GM21529 (cell line): ENCODE measurements at regions not wholly inside any gene's neighbourhood (a gene's known extent, or its start where the extent isn't known, plus 50 kb on each side); places are given as distances from the start of the nearest gene placed in this dataset.
"Not testable (repeated sequence)": the region's sequence is repeated elsewhere in the genome, so short reads cannot be mapped to it uniquely, and the experiment has no call there.

ENCODE experiments used
- ATAC-seq: cut with Tn5 transposase; IDR thresholded peaks from one replicate; pipeline ENCODE4 v1.9.1; 2021; ENCODE audit not compliant: unreplicated experiment

DNA sequence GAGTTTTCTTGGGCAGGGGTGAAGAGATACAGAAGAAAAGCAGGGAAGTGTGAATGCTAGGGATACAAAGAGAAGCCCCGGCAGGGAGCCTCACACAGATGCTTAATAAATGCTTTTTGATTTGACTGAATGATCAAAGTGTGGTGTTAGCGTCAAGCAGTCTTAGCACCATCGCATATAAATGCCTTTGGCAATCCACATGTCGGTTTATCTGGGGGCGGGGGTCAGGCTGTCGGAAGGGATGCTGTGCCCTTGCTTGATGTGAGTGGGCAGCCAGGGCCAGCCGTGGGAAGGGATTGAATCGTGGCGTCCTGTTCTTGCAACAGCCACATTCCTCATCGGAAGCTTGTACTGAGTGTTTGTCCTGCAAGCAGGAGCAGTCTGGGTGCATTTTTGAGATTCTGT, 173.1 kb downstream of the LACC1 start:
- ATAC-seq, result no peak

DNA sequence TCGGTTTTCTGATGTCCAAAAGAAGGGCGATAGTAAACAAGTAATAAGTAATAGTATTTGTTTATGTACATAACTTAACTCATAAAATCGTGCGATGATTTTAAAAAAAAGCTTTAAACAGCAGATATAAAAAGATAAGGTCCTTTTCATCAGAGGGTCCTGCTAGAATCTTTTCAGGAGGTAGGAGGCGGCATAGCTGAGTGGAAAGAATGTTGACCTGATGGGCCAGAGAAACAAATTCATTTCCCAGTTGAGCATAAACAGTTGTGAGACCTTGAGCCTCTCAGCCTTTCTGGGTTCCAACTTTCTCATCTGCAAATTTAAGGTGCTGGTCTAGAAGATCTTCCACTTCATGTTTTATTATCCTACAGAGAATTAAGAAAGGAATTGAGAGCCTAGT, 173.5 kb downstream of the LACC1 start:
- no peak for ATAC-seq

DNA sequence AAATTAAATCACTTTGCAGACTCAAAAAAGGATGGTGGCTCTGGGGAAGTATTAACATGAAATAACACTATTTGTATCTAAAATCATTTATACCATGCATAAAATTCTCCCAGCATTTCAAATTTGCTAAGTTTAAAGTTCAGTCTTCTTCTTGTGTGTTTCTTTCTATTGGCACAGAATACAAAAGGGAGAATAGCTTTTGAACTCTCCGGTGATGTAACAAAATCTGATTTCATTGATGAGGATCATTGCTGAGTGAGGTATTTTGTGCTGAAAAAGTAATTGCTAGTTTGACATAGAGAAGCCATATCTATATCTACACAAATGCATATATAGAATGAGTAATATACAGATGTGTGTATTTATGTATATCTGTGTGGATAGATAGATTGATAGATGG, 174.8 kb downstream of the LACC1 start:
- no peak for ATAC-seq

DNA sequence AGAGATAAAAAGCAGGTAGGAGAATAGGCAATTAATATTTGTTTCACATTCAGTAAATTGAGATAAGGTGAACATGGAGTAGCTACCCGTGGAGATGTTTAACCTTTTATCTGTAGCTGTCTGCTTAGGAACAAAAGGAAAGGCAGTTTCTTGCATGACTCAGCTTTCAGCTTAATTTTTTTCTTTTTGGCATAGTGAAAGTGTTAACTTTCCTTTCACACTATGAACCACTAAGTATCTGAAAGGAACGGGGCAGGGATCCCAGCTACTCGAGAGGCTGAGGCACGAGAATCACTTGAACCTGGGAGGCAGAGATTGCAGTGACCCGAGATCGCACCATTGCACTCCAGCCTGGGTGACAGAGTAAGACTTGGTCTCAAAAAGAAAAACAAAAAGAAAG, 176.0 kb downstream of the LACC1 start:
- not testable (repeated sequence) for ATAC-seq

DNA sequence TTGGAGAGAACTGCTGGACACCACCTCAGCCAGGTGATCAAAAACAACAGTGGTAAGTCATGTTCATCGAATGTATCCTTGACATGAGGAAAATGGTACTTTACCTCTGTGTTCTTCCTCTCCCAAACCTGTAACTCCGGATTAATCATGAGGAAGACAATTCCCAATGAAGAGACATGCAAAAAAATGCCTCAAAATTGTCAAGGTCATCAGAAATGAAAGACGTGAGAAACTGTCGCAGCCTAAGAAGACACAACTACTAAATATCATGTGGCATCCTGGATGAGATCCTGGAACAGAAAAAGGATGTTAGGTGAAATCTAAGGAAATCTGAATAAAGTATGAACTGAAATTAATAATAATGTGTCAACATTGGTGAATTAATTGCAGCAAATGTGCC, 178.4 kb downstream of the LACC1 start:
- ATAC-seq, result no peak

DNA sequence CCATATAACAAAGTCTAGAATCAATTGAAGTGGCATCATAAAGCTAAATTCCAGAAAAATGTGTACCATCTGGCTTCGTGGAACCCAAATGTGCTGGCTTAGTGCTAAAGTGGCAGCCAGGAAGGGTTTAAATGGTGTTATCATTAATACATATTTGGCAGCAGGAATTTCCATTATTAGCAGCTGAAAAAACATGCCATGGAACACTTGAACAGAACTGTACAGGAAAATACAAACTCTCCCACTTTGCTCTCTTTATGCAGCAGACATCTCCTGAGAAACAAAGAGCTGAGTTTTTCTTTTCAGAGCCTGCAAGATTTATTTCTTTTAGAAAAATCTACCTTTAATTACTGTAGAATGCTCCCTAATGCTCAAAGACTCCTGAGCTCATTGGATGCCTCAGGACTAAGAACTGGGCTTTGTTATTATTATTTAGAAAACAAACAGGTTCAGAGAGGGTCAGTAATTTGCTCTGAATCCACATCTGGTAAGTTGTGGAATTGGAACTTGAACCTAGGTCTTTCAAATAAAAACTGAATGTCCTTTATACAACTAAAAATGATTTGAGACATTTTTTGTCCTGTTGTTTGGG, 179.0 kb downstream of the LACC1 start:
- ATAC-seq, result no peak

DNA sequence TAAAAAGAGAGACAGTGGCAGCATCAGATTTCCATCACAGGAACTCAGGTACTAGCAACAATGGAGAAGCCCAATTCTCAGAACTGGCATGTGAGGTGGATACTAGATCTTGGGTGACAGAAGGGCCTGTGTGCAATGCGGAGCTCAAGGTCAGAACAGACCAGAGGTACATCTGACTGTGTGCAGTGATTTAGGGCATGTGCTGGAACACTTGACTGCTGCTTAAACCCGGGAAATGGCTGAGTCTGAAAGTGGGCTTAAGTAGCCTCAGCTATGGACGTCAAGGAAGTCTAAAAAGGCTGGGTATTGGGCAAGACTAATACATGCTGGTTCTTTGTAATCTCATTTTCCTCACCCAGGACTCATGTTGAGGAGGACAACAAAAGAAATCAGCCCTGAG, 182.2 kb downstream of the LACC1 start:
- no peak for ATAC-seq

DNA sequence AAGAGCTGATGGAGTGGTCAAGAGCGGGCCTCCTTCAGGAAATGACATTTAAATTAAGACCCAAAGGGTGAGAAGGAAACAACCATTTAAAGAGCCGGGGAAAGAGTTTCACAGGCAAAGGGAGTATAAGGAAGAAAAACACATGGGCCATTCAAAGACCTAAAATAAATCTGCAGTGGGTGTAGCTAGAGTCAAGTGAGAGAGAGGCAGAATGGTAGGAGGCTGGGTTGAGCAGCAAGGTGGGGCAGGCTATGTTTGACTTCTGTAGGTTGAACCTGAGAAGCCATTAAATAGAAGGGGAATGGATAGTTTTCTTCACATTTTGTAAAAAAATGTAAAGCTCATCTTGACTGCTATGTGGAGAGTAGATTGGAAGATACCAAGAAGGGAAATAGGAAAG, 183.8 kb downstream of the LACC1 start:
- ATAC-seq, result no peak

DNA sequence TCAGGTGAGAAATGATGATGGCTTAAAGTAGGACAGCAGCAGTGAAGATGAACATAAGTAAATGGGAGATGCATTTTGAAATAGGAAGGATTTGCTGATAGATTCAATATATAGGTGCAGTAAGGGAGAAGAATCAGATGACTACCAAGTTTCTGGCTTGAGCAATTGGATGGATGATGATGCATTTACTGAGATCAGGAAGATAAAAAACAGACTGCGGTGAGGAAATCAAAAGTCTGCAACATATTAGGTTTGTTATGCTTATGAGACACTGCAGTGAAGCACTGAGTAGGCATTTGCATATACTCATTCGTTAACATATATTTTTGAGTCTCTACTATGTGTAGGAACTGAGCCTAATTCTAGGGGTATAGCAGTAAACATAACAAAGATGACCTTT, 184.2 kb downstream of the LACC1 start:
- ATAC-seq, result no peak

DNA sequence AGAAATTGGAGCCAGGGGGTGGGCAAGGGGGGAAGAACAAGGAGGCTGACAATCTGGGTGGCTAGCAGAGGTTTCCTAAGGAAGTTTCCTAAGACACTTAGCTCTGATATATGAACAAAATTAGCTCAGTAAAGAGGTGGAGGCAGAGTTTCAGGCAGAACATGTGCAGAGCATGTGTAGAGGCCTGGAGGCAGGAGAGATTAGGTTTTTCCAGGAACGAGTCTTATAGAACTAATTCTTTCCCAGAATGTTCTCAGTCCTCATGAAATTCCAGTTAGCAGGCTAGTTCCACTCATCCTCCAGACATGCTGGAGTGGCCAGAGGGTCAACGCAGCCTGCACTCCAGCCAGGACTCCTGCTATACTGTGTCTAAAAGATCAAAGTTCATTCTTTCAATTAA, 184.7 kb downstream of the LACC1 start:
- ATAC-seq, result no peak

DNA sequence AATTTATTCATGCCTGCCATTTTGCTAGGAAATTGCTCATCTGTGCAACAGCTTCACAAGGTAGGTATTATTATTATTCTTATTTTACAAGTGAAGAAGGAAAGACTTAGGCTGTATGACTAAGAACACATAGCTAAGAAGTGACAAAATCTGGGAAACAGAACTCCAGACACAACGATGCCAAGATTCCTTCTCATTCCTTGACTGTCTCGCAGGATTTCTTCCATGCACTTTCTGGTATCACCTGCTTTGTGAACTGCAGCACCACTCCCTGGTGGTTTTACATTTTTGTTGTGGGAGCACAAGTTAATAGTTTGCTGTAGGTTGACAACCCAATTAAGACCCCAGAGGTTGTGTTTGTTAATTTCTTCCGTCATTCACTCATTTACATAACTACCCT, 188.5 kb downstream of the LACC1 start:
- ATAC-seq, result no peak

DNA sequence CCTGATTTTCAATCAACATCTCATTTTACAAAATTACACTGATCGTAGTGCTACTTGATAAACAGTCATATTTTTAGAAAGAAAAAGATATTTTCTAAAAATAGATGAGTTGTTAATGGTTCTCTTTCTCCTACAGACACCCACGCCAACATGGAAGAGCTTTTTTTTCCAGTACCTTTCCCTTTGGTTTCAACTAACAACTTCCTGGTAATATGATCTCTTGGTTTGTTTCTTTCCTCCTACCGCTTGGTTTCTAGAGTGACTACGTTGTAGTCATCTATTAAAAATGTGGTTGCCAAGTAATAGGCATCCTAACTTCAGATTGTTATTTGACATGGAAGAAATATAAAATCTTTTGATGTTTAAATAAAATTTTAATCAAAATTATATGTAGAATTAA, 189.0 kb downstream of the LACC1 start:
- no peak for ATAC-seq

DNA sequence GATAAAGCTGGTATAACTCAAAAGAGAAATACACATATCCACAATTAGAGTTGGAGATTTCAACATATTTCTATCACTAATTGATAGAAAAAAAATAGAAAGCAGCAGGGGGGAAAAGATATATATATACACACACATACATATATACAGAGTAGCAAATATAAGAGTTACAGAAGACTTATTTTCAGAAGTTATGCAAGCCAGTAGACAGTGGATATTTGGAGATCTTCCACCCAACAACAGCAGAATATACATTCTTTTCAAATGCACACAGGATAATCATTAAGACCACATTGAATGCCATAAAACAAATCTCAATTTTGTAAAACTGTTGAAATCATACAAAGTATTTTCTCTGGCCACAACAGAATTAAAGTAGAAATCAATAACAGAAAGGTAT, 192.8 kb downstream of the LACC1 start:
- ATAC-seq, result no peak

DNA sequence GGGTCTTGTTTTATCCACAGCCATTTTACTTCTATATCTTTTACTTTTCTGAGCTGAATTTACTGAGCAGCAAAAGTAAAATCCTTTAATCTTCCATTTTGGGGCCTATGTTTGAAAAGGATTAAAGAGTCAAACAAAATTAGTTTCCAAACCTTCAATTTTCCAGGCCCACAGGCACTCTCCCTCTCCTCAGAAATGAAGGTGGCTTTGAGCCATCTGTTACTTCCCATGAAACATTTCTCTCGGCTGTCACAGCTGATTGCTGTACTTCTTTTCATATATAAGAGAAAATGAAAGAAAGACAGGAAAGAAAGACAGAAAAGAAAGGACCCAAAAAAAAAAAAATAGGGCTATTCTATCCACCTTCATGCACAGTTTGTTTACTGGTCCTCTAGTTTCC, 194.9 kb downstream of the LACC1 start:
- no peak for ATAC-seq

DNA sequence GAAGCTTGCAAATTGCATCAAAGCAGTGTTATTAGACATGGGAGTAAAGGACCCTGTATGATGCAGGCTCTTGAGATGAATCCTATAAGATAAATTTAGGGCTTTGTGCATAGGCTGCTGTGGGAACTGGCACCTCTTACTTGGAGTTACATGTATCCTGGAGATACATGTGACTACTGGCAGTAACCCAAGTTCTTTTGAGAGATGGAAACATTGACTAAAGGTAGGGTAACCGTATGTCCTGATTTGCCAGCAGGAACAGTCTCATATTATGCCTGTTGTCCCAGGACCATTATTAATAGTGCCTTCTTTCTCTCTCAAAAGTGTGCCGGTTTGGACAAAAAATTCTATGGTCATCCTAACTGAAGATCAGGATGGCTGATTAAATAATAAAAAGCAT, 195.4 kb downstream of the LACC1 start:
- ATAC-seq, result no peak

DNA sequence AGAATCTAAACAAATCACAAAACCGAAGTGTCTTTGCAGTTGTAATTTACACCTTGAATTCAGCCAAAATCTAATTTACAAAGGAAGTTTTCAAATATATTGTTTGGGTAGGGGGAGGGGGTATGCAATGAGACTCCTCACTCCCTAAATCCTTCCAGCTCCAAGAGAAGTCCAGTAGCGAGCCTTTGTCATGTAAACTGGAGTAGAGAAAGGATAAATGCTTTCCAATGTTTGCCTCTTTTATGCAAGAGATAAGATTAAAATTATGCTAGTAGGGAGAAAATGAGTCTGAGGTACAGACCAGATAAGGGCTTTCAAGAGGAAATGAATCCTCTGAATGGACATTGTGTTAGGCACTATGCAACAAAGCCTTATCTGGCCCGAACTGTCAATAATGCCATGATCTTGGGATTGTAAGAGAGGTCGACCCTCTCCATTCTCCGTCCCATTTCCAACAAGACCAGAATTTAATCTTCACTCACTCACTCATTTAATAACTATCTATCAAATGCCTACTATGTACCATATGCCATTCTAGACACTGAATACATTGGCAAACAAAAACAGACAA, 199.2 kb downstream of the LACC1 start:
- no peak for ATAC-seq

DNA sequence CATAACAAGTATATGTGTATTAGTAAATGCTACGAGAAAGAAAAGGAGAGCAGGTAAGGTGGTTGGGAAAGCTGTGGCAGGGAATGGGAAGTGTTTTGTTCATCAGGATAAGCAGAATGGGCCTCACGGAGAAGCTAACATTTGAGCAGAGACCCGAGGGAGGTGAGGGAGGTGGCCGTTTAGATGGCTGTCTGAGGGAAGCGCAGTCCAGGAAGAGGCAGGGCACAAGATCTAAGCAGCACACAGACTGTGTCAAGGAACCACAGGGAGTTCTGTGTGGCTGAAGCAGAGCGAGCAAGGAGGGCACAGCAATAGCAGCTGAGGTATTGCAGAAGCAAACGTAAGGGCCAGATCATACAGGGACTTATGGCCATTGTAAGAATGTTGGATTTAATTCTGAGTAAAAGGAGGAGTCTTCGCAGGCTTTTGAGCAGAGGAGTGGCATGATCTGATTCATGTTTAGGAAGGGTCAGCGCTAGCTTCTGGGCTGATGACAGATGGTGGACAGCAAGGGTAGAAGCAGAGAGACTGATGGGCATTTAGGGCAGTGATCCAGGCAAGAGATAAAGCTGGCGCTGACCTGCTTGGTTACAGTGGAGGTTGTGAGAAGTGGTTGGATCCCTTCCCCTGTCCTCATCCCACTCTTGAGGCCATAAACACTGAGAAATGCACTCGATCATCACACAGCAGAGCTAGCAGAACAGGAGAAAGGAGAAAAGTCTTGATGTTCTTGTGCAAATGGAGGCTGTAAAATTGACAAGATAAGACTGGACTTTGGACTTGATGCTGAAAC, 199.9 kb downstream of the LACC1 start:
- no peak for ATAC-seq

DNA sequence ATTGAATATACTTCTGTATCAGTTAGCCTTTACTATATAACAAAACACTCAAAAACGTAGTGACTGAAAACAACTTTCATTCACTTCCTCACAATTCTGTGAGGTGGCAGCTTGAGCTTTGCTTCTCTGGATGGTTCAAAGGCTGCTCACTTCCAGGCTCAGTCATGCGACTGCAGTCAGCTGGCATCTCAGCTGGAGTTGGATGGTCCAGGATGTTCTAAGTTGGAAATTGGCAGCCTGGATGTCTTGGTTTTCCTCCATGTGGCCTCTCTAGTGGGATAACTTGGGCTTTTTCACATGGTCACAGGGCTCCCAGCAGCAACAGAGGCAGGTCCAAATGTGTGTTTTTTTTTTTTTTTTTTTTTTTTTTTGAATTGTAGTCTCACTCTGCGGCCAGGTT, 204.4 kb downstream of the LACC1 start:
- no peak for ATAC-seq

DNA sequence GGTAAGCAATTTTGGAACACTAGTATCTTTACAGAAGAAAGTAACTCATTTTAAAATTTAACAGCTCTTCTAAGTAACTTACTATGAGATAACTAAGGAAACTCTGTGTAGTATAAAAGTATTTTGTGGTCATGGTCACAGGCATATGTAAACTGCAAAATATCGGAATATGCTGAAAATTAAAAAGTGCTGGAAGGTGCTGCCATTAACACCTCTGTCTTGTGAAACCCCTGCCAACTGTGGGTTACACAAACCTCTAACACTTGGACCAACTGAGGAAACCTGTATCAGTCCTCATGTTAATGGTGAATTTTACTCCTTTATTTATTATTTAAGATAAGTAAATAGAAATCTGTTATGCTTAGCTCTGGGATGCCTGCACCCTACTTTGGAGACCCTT, 206.7 kb downstream of the LACC1 start:
- ATAC-seq, result no peak

DNA sequence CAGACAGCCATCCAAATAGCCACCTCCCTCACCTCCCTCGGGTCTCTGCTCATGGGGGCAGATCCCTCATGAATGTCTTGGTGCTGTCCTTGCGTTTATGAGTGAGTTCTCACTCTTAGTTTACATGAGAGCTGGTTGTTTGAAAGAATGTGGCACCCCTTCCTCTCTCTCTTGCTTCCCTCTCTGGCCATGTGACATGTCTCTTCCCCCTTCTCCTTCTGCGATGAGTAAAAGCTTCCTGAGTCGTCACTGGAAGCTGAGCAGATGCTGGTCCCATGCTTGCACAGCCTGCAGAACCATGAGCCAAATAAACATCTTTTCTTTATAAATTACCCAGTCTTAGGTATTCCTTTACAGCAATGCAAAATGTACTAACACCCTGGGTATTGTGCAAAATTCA, 208.7 kb downstream of the LACC1 start:
- ATAC-seq, result no peak

DNA sequence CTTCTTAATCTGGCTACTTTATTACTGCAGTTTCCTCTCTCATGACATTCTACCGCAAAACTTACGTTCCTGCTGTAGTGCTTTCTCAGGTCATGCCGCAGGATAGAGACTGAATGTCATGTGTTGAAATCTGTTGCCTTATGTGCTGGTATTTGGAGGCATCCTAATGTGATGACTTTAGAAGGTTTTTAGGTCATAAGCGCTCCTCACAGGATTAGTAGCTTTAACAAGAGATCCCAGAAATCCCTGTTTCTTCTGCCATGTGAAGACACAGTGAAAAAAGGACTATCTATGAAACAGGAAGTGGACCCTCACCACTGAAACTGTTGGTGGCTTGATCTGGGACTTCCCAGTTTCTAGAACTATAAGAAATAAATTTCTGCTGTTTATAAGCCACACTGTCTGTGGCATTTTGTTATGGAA, 209.3 kb downstream of the LACC1 start:
- no peak for ATAC-seq

DNA sequence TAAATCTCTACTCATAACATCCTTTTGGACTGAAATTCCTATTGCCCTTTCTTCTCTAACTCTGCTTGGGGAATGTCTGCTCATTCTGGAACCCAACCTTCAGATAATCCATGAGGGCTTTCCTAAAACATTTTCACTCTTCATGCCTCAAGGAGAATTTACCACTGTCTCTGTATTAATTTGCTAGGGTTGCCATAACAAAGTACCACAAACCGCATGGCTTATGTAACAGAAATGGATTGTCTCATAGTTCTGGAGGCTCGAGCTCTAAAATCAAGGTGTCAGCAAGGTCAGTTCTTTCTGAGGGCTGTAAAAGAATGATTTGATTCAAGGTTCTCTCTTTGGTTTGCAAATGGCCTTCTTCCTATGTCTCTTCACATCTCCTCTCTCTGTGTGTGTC, 209.7 kb downstream of the LACC1 start:
- ATAC-seq, result no peak
